ENCODE measurements at regions not wholly inside any gene's neighbourhood (a gene's known extent, or its start where the extent isn't known, plus 50 kb on each side); places are given as distances from the start of the nearest gene placed in this dataset.

- TF ChIP-seq CTCF (IDR thresholded peaks at IDR 0.05; ENCODE audit: low read depth, low read length) (no peak), EZH2phosphoT487 (IDR thresholded peaks at IDR 0.05; ENCODE audit: low read depth) (no peak)
These were observed 103.2 kb upstream of the BCL2L14 start for GRCh38 chr12:11967376-11968047.
